Parathyroid adenoma (tissue), 2 donors: ENCODE measurements at regions not wholly inside any gene's neighbourhood (a gene's known extent, or its start where the extent isn't known, plus 50 kb on each side); places are given as distances from the start of the nearest gene placed in this dataset.

ENCODE experiments used
- H2AFZ ChIP-seq: fragments of 300-600 bp; sonication (generic); one replicate; pipeline ENCODE4 v1.7.0; 2017; ENCODE audit warnings: antibody characterized with exemption, mild to moderate bottlenecking
- H3K27ac ChIP-seq: fragments of 300-600 bp; sonication (generic); one replicate; pipeline ENCODE4 v1.7.0; 2017
- H3K27me3 ChIP-seq: fragments of 300-600 bp; sonication (generic); one replicate; pipeline ENCODE4 v1.7.0; 2017; ENCODE audit warnings: low read length; ENCODE audit not compliant: control insufficient read depth, insufficient read depth
- H3K36me3 ChIP-seq: fragments of 300-600 bp; sonication (generic); one replicate; pipeline ENCODE4 v1.7.0; 2017; ENCODE audit warnings: low read length; ENCODE audit not compliant: control insufficient read depth, insufficient read depth
- H3K4me1 ChIP-seq: fragments of 300-600 bp; sonication (generic); one replicate; pipeline ENCODE4 v1.7.0; 2017; ENCODE audit warnings: control low read depth
- H3K4me2 ChIP-seq: fragments of 300-600 bp; sonication (generic); one replicate; pipeline ENCODE4 v1.7.0; 2017; ENCODE audit warnings: low read length
- H3K4me3 ChIP-seq: fragments of 300-600 bp; sonication (generic); one replicate; pipeline ENCODE4 v1.7.0; 2017; ENCODE audit warnings: low read depth, low read length
- H3K79me2 ChIP-seq: fragments of 300-600 bp; sonication (generic); one replicate; pipeline ENCODE4 v1.7.0; 2017; ENCODE audit warnings: control low read depth
- H3K9ac ChIP-seq: fragments of 300-600 bp; sonication (generic); one replicate; pipeline ENCODE4 v1.7.0; 2017; ENCODE audit warnings: mild to moderate bottlenecking
- H3K9me3 ChIP-seq: fragments of 300-600 bp; sonication (generic); one replicate; pipeline ENCODE4 v1.7.0; 2017; ENCODE audit warnings: low read length; ENCODE audit not compliant: control insufficient read depth
- CTCF ChIP-seq: fragments of 300-600 bp; sonication (generic); IDR thresholded peaks from one replicate; pipeline ENCODE4 v1.7.0; 2017; ENCODE audit warnings: antibody characterized with exemption, mild to moderate bottlenecking
- donor health status: primary hyperparathyroidism.

DNA sequence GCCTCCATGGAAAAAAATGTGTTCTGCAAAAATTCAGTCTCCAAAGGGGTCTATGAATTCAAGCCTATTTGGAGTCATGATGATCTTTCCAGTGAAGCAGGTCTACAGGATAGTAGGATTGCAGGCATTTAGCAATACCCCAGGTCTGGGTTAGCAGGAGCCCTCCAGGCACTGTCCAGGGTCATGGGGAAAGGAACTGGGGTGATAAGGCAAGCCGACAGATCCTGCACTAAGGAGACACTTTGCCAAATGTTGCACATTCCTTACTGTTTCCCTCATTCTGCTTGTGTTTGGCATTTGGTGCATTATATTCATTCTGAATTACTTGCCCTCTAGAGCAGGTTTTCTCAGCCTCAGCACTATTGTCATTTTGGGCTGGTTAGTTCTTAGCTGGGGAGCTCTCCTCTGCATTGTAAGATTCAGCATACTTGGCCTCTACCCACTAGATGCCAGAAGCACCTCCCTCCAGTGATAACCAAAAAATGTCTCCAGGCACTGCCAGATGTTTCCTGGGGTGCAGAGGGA lies 333.3 kb upstream of the PLXNA2 start:
- no peak overlapping the region for H2AFZ ChIP-seq
- H3K9ac ChIP-seq = no peak overlapping the region
- no peak overlapping the region for H3K27ac ChIP-seq
- no peaks in the 10 kb centered on the region for H3K4me1 ChIP-seq
- no peaks in the 10 kb centered on the region for H3K36me3 ChIP-seq
- no peaks in the 10 kb centered on the region for H3K79me2 ChIP-seq
- TF ChIP-seq CTCF = no peak
- no peaks in the 10 kb centered on the region for H3K27me3 ChIP-seq
- H3K4me2 ChIP-seq = no peak overlapping the region
- no peak overlapping the region for H3K4me3 ChIP-seq
- H3K9me3 ChIP-seq = no peaks in the 10 kb centered on the region

- Histone ChIP-seq H3K4me1 (no peaks in the 10 kb centered on the region), H3K79me2 (no peaks in the 10 kb centered on the region), H3K27ac (no peak overlapping the region), H3K36me3 (no peaks in the 10 kb centered on the region), H3K9me3 (no peaks in the 10 kb centered on the region), H3K4me3 (no peak overlapping the region), H3K9ac (no peak overlapping the region), H2AFZ (no peak overlapping the region), H3K4me2 (no peak overlapping the region), H3K27me3 (no peaks in the 10 kb centered on the region)
- TF ChIP-seq CTCF = no peak
These were observed 337.0 kb upstream of the PLXNA2 start for GRCh38 chr1:208581209-208581608.

GRCh38 chr1:208581667-208582066 lies 337.5 kb upstream of the PLXNA2 start:
- Histone ChIP-seq H3K9ac (no peak overlapping the region), H3K36me3 (no peaks in the 10 kb centered on the region), H3K4me1 (no peaks in the 10 kb centered on the region), H3K27me3 (no peaks in the 10 kb centered on the region), H3K4me3 (no peak overlapping the region), H2AFZ (no peak overlapping the region), H3K9me3 (no peaks in the 10 kb centered on the region), H3K4me2 (no peak overlapping the region), H3K27ac (no peak overlapping the region), H3K79me2 (no peaks in the 10 kb centered on the region)
- no peak for TF ChIP-seq CTCF

- Histone ChIP-seq H3K79me2 (no peaks in the 10 kb centered on the region), H3K27ac (no peak overlapping the region), H3K4me1 (no peaks in the 10 kb centered on the region), H3K36me3 (no peaks in the 10 kb centered on the region), H2AFZ (no peak overlapping the region), H3K9me3 (no peaks in the 10 kb centered on the region), H3K9ac (no peak overlapping the region), H3K4me3 (no peak overlapping the region), H3K4me2 (no peak overlapping the region), H3K27me3 (no peaks in the 10 kb centered on the region)
- TF ChIP-seq CTCF = no peak
These were observed 340.1 kb upstream of the PLXNA2 start for GRCh38 chr1:208584167-208584755.

DNA sequence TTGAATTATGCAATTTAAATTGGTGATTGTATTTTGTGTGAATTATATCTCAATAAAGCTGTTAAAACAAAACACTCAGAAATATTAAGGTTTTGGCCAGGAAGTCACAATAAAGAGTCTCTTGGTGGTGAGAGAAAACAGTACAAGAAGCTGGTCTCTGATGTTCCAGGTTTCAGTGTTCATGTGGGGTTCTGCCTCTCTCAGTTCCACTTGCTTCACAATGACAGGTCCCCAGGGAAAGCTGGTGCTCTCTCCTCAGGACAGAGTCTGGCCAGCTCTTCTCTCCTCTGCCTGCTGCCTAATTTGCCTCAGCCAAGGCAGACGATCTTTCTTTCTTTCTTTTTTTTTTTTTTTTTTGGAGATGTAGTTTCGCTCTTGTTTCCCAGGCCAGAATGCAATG lies 342.9 kb upstream of the PLXNA2 start:
- H3K27ac ChIP-seq = no peak overlapping the region
- no peak overlapping the region for H3K4me3 ChIP-seq
- no peaks in the 10 kb centered on the region for H3K79me2 ChIP-seq
- H3K9ac ChIP-seq = no peak overlapping the region
- H3K4me1 ChIP-seq = no peaks in the 10 kb centered on the region
- no peak for TF ChIP-seq CTCF
- H3K27me3 ChIP-seq = no peaks in the 10 kb centered on the region
- no peaks in the 10 kb centered on the region for H3K36me3 ChIP-seq
- H3K9me3 ChIP-seq = no peaks in the 10 kb centered on the region
- no peak overlapping the region for H3K4me2 ChIP-seq
- H2AFZ ChIP-seq = no peak overlapping the region
